RKO (cell line): ENCODE measurements at regions not wholly inside any gene's neighbourhood (a gene's known extent, or its start where the extent isn't known, plus 50 kb on each side); places are given as distances from the start of the nearest gene placed in this dataset.
"Not testable (repeated sequence)": the region's sequence is repeated elsewhere in the genome, so short reads cannot be mapped to it uniquely, and the experiment has no call there.

Source experiments
- DNase-seq: peaks from one replicate; pipeline ENCODE4 v3.0.0-alpha.2; 2016; ENCODE audit warnings: low spot score

DNA sequence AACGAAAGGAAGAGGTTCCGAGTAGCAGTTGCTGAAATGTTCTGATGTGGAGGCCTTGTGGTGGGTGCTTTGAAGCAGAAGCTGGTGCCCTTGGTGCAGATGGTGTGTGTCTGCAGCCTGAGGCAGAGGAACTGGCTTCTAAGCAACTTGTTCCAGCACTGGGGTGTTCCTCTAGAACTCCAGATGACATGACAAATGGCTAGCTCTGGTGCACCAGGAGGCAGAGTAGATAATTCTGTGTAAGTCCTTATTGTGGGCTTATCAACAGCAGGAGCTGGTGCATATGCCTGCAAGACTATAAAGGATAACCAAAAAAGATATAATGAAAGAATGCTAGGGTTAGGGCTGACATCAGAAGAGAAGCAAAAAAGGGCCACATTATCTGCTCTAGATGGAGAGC is 76.5 kb downstream of the ARL5B start:
- no peak for DNase-seq

DNA sequence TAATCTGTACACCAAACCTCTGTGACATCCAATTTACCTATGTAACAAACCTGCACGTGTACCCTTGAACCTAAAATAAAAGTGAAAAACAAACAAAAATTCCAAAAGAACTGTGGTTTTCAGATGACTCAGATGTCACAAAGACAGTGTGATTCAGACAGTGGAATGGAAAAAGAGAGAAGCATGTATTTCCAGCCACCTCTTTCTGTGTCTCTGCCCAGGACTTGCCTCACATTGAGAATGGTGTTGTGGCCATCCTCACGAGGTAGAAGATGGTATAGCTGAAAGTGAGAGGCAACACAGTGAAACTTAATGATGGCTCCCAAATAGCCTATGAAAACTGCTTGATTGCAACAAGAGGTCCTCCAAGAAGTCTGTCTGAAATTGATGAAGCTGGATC is 78.0 kb downstream of the ARL5B start:
- DNase-seq: no peak

DNA sequence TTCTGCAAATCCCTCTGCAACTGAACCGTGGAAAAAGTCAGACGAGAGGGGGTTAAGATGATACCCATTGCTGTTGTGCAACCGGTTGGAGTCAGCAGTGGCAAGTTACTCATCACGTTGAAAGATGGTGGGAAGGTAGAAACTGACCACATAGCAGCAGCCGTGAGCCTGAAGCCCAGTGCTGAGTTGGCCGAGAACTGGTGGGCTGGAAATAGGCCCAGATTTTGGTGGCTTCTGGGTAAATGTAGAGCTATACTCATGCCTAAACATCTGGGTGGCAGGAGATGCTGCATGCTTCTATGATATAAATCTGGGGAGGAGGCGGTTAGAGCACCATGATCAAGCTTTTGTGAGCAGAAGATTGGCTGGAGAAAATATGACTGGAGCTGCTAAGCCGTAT is 78.6 kb downstream of the ARL5B start:
- peak; percentile 21 for DNase-seq

DNA sequence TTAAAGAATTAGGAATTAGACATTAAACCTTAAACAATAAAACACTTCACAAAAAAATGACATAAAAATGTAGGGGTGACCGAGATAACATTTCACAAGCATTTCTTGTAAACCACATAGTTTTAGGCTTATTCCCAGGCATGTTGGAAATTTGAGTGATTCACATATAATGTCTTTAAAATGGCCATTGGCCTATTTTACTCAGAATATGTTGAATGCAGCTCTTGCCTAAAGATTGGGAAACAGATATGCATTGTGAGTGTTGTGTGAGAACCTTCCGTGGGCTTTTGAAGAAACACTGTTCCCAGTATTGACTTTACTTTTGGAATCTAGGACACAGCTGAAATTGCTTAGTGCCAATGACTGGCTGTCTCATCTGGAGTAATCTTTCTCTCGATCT is 79.6 kb downstream of the ARL5B start:
- no peak for DNase-seq

DNA sequence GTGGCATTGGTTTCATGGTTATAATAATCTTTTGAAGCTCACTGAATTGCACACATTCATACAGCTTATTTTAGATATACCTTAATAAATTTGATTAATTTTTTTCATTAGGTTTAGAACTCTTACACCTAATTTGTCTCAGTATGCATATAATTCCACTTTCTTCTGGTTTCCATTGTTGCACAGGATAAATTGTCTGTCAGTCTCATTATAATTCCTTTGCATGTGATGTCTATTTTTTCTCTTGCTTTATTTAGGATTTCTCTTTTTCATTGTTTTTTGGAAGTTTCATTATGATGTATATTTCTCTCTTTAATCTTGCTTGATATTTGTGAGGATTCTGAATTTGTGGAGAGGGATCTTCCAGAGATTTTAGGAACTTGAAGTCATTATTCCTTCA is 84.7 kb downstream of the ARL5B start:
- DNase-seq: no peak

DNA sequence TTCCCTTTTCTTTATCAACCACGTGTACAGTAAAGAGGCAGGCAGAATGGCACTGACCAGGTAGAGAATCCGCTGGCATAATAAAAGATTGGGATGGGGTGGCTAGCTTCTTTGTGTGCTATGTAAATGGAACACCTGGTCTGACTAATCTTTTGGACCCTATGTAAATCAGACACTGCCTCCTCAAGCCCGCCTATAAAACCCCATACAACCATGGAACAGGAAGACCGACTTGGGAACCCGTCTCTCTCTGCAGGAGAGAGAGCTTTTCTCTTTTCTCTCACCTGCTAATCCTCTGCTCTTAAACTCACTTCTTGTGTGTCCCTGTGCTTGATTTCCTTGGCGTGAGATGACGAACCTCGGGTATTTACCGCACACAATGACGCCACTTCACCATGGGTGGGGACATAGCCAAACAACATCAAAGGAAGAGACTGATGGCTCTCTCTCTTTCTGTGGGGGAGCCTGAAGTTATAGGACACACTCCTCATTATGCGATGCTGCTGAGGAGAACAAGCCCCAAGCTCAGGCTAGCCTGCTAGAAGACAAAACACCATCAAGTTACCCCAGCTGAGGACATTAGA is 94.2 kb downstream of the ARL5B start:
- no peak for DNase-seq

DNA sequence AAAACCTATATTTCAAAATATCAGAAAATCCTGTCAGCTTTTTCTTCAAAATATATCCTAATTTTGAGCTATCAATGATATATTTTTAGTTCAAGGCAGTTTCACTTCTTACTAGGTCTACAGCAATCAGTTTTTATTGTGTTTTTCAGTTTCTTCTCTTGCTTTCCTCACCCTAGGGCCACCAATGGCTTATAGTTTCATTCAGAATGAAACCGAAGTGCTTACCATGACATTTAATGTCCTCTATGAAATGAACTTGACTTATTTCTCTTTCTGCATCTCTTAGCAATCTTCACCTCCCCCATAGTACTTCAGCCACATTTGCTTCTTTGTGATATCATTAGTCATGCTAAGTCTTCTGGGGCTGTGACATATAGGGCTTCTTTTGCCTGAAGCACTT is 100.3 kb downstream of the ARL5B start:
- DNase-seq: no peak

DNA sequence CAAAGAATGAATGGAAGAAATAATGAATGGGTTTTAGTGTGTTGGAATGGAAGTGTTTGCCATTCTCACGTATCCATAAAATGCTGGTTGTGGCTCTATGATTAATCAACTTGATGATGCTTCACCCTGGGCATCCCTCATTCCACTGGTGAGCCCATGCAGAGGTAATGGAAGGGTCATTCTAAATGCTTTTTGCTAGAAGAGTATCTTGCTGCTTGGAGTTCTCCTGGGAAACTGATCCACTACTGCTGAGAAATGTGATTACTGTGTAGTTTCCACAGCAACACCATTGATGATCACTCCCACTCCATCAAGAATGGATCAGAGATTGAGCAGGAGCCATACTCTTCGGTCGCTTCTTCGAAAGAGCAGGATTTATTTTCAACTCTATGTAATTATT is 101.6 kb downstream of the ARL5B start:
- DNase-seq: no peak

DNA sequence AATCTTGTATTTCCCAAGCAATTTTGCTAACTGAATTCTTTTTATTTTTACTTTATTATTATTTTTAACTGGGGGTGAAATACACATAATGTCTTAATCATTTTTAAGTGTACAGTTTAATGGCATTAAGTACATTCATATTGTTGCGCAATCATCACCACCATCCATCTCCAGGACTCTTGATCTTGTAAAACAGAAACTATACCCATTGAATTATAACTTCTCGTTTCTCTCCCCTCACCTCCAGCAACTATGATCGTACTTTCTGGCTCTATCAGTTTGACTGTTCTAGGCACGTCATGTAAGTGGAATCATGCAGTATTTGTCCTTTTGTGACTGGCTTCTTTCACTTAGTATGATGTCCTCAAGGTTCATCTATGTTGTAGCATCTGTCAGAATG is 108.8 kb downstream of the ARL5B start:
- DNase-seq: no peak

DNA sequence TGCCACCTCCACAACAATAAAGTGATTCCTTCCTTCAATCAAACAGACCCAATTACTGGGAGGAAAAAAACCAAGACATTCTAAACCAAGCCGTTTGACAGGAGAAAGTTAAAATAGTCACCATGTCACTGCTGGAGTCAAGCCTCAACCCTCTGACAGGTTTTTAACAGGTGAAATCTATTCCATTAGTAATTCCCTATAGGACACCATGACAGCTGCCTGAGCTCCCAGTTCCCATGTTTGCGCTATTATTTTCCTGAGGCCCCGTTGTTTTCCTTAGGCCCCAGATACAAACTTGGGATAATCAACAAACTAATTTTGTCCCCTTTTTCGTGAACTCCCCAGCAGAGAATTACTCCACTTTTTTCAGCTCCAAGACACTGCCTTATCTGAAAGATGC is 113.9 kb downstream of the ARL5B start:
- DNase-seq: no peak

DNA sequence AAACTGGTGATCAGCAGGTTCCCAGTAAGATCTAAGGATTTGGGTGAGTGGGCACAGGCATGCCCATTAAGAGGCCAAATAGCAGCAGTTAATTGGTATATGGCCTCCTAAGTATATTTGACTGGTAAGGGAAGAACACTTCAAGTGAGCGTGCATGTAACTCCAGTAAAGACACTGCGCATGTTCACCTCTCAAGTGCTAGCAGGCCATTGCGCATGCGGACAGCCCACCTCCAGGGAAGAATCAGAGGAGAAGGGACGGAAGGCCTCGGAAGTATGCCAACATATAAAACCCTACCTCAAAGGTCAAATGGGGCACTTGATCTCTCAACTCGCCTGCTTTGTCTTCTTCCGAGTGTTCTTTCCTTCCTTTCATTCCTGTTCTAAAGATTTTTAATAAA is 118.0 kb downstream of the ARL5B start:
- no peak for DNase-seq

DNA sequence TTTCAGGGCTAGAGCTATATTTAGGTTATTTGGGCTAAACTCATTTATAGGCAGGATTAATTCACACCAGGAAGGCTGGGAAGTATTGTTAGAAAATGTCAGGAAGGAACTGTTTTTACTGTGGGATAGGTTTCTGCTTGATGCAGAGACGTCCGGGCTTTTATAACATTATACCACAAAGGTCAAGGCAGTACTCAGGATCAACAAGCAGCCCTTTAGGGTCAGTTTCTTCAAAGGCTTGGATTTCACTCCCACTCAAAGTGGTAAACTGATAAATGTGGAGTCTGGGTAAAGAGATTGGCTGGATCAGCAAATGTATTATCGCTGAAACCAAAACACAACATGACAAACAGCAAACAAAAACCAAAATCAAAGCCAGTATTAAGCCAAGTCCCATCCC is 127.2 kb downstream of the ARL5B start:
- DNase-seq: no peak

DNA sequence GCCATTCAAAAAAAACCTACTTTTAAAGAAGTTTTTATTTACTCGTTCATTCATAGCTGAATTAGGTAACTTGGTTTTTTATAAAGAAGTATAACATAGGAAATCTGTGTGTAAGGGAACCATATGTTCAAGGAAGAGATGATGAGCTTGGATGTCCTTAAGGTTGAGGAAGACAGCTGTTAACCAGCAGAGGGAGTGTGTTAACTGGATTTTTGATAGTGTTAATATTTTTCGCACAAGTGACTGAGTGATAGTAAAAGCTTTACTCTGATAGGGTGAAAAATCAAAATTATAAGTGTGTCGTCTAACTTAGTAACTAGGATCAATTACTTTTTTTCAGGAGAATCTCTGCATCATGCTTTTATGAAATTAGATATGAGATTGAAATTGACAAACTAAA is 134.7 kb downstream of the ARL5B start:
- peak; percentile 69 for DNase-seq

DNA sequence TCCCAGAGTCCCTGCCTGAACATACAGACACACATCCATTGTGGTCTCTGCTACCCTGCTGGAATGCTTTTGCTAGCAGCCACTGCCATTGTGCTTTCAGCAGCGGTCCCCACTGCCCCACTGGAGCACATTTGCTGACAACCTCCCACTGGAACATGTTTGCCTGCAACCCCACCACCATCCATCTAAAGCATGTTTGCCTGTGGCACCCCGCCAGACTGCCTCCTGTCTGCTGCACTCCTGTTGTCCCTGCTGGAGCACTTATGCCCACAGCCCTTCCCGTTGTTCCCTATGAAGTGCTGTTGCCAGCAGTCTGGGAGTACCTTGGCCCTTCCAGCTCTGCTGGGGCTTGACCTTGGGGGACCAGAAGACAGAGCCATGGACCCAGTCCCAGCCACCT is 136.3 kb downstream of the ARL5B start:
- no peak for DNase-seq

DNA sequence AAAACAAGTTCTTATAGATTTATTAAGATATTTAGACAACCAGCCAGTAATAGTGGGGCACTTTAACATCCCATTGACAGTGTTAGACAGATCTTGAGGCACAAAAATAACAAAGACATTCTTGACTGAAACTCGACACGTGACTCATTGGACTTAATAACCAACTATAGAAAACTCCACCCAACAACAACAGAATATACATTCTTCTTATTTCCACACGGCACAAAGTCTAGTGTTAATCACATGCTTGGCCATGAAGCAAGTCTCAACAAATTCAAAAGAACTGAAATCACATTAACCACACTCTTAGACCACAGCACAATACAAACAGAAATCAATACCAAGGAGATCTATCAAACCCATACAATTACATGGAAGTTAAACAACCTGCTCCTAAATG is 138.1 kb downstream of the ARL5B start:
- DNase-seq: no peak

DNA sequence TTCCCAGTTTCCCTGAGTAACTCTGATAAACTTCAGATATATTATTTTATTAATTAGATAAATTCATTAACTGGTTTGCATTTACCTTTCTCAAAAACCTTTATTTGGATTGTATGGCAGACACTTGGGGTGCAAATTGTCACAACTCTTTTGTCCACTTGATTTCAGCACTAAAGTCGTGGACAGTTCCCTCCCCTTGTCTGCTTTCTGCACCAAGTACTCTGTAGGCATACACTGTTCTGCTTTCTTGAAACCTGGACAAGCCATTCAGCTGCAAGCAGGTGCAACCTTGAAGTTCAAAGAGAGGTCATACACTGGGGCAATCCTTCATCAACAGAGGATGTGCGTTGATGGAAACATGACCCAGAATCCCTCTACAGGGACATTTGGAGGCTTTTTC is 162.9 kb downstream of the ARL5B start:
- DNase-seq: peak; percentile 60

DNA sequence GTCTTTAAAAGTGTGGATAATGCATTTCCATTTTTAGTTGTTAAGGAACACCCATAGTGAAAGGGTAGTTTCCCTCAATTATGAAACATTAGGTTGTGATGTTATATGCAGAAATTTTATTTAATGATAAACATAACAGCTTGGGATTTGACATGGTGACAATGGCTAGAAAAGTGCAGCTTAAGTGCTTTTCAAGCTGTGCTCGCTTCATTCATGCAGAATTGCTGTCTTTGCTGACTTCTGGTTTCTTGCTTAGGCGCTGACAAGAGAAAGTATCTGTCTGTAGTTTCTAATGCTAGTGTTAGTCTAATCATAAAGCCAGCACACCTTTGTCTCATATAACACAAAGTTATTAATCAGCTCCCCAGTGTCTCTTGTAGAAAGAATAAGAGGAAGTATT is 170.0 kb downstream of the ARL5B start:
- no peak for DNase-seq

DNA sequence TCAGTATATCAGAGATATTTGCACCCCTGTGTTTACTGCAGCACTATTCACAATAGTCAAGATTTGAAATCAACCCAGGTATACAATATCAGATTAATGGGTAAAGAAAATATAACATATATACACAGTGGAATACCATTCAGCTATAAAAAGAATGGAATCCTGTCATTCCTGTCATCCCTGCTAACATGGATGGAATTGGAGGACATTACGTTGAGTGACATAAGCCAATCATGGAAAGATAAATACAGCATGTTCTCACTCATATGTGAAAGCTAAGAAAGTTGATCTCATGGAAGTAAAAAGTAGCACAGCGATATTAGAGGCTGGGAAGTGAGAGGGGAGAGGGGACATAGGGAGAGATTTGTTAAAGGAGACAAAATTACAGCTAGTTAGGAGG is 171.0 kb downstream of the ARL5B start:
- no peak for DNase-seq

DNA sequence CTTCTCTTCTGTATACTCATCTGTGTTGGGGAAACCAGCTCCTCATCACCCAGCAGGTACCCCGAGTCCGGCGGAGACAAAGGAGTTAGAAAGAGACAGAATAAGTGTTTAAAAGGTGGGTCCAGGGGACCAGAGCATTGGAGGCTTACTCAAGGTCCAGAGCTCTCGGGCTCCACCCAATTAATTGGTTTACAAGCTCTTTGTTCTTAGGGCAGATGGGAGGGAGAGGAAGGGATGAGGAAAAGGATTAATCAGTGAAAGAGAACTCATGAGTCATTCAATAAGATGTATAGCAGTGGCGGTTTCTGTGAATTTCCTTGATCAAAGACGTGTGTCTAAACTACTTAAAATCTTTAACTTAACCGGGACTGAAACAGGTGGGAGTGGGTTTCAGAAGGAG is 192.0 kb upstream of the MALRD1 start:
- not testable (repeated sequence) for DNase-seq

DNA sequence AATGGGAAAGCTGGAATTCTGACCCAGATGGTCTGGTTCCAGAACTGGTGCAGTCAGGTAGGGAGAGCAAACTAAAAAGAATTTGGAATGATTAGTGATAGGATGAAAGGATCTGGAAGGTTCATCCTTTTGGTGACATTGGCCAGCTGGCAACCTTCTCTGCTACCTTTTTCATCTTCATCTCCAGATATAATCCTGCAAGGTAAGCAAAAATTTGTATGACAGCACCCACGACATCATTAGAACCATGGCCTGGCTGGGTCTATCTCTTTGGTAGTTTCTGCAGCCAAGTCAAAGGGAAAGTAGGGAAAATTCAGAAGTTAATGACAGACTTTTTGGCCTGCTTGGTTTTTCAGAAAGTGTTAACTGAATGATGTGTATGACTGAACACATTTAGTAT is 188.9 kb upstream of the MALRD1 start:
- no peak for DNase-seq

DNA sequence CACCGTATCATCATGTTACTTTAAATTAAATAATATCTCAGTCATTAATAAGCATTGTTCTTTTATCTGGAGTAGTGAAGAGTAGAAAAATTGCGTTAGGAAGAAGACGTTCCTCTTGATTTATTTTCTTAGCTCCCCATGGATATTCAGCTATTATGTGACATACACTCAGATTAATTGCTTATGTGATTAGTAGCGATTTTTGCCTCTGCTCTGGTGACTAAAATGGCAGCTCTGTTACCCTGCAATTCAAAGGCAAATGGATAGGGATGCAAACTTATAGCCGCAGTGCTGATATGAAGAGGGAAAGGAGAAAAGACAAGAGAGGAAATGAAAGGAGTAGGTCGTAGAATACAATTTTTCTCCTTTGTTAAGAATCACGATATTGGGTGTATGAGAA is 188.4 kb upstream of the MALRD1 start:
- no peak for DNase-seq

DNA sequence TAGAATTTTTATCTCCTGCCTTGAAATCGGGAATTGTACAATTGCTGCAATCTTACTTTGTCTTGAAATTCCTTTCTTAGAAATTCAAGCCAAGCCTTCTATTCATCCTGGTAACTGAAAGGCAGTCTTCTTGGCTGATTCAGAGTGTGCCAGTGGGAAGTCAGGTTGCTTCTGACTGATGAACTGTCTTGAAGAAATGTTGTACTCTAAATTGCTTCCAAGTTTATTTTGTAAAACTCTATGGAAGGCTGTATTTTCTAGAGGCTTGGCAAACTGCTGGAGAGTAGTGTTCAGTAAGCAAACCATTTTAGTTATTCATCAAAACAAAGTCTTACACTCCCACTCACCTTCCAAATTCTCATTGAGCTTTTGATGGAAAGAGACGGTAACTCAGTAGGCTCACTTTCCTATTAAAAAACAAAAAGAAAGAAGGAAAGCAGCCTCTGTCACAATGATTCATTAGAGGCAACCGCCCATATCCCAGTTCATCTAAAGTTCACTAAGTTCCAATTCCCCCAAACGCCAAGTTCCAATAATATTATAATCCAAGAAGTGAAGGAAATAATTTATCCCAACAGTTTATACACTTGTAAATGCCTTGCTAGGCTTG is 187.9 kb upstream of the MALRD1 start:
- DNase-seq: no peak

DNA sequence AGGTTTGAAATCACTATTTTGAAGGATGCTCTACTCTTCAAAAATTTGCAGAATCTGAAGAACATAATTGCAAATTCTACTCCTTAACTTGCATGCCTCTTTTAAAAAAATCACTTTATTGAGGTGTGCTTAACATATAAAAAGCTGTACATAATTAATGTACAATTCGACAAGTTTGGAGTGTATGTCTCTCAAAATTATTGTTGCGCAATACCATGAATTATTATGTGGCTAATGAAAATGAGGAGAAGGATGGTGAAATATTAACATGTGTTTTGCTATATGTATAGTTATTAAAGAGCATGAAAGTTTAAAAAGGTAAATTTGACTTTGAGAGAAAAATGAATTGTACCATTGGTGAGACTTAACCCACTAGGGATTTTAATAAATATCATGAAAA is 187.2 kb upstream of the MALRD1 start:
- no peak for DNase-seq

DNA sequence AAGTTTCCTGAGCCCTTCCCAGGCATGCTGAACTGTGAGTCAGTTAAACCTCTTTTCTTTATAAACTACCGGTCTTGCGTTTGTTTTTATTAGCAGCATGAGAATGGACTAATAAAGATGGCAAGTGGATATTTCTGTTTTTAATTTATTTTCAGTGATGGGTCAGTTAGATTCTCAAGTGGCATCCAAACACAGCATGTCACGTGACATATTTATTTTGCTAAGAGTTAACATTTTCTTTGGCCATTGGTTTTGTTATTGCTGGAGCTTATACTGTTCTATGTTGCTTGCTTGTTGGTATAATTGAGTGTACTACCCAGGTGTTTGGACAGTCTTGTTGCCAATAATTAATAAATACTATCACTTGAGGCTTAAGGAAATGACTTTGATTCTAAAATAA is 181.7 kb upstream of the MALRD1 start:
- DNase-seq: no peak

DNA sequence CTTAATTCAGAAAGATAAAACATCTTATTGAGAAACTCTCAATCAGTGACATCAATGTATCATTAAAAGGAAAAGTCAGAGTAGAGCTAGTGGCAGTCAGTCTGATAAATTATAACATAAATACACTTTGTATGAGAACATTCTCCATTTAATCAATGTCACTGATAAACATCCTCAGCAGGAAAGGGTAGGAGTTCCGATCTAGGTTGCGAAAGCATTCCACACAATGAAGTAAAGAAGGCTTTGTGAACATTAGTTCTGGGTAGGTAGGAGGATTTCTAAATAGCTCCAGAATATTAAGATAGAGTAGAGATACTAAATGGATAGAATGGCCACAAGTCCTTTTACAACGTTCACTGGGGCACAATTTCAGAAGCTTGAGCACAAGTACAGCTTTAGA is 179.7 kb upstream of the MALRD1 start:
- DNase-seq: no peak
